OCI-LY7 (cell line): ENCODE measurements at regions not wholly inside any gene's neighbourhood (a gene's known extent, or its start where the extent isn't known, plus 50 kb on each side); places are given as distances from the start of the nearest gene placed in this dataset.

ENCODE experiments used
- BruUV-seq: library from RNA; stranded (reverse); fragments of 400-500 nt; replicated peaks from 2 replicates; lab custom pipeline; 2021; lab: Mats Ljungman, UMichigan
- CTCF ChIA-PET: fragments of 300-600 bp; sonication (Branson Sonifier 250); formaldehyde crosslinking; loops from one replicate; lab custom pipeline; 2022; ENCODE audit warnings: antibody characterized with exemption; ENCODE audit not compliant: unreplicated experiment; lab: Charles Lee
- POLR2A ChIA-PET: fragments of 300-600 bp; sonication (Branson Sonifier 250); formaldehyde crosslinking; loops from one replicate; lab custom pipeline; 2022; ENCODE audit warnings: antibody characterized with exemption; lab: Charles Lee
- DNase-seq: peaks from one replicate; pipeline ENCODE4 v3.0.0-alpha.2; 2015; ENCODE audit warnings: low spot score
- H2AFZ ChIP-seq: fragments of 200-600 bp; sonication (generic), shearing (Covaris generic); 2 replicates; pipeline ENCODE4 v1.6.1; 2014; ENCODE audit warnings: mild to moderate bottlenecking, antibody characterized with exemption, low read length, moderate library complexity
- H3K27ac ChIP-seq: fragments of 200-600 bp; sonication (generic); 2 replicates; pipeline ENCODE4 v1.5.1; 2014; ENCODE audit warnings: mixed run types, low read depth, mild to moderate bottlenecking, moderate library complexity, low read length, inconsistent platforms; ENCODE audit not compliant: poor library complexity, severe bottlenecking
- H3K36me3 ChIP-seq: fragments of 200-600 bp; sonication (generic); 2 replicates; pipeline ENCODE4 v1.6.1; 2014; ENCODE audit warnings: mild to moderate bottlenecking, antibody characterized with exemption, low read length, moderate library complexity, mixed read lengths; ENCODE audit not compliant: insufficient read depth
- H3K4me1 ChIP-seq: fragments of 200-600 bp; sonication (generic); 2 replicates; pipeline ENCODE4 v1.5.1; 2014; ENCODE audit warnings: mild to moderate bottlenecking, low read length; ENCODE audit not compliant: insufficient read depth, poor library complexity, severe bottlenecking
- H3K4me2 ChIP-seq: fragments of 200-600 bp; sonication (generic); 2 replicates; pipeline ENCODE4 v1.6.1; 2014; ENCODE audit warnings: mild to moderate bottlenecking, low read length
- H3K4me3 ChIP-seq: fragments of 200-600 bp; sonication (generic); 2 replicates; pipeline ENCODE4 v1.5.1; 2014; ENCODE audit warnings: mild to moderate bottlenecking, low read depth, low read length; ENCODE audit not compliant: poor library complexity, severe bottlenecking
- H3K79me2 ChIP-seq: fragments of 200-600 bp; sonication (generic); 2 replicates; pipeline ENCODE4 v1.6.1; 2016; ENCODE audit warnings: low read depth, mild to moderate bottlenecking, low read length, moderate library complexity, mixed read lengths; ENCODE audit not compliant: insufficient read depth
- H3K9me2 ChIP-seq: fragments of 200-600 bp; sonication (generic); 2 replicates; pipeline ENCODE4 v1.6.1; 2016; ENCODE audit warnings: mild to moderate bottlenecking, low read length, mixed read lengths; ENCODE audit not compliant: insufficient read depth
- H3K9me3 ChIP-seq: fragments of 200-600 bp; sonication (generic); 2 replicates; pipeline ENCODE4 v1.6.1; 2014; ENCODE audit warnings: mild to moderate bottlenecking, mixed run types, low read length, mixed read lengths
- H4K20me1 ChIP-seq: fragments of 200-600 bp; sonication (generic); 2 replicates; pipeline ENCODE4 v1.6.1; 2014; ENCODE audit warnings: mild to moderate bottlenecking, antibody characterized with exemption, low read length, moderate library complexity, mixed read lengths; ENCODE audit not compliant: insufficient read depth
- EZH2phosphoT487 ChIP-seq: fragments of 200-600 bp; sonication (generic); IDR thresholded peaks from 2 replicates; pipeline ENCODE4 v1.6.1; 2018; ENCODE audit warnings: low read depth, borderline replicate concordance, mild to moderate bottlenecking, mixed run types, antibody characterized with exemption, low read length, moderate library complexity, mixed read lengths
- intact Hi-C: fragments of 100-400 bp; cut with micrococcal nuclease; formaldehyde crosslinking; loops from one replicate; pipeline ENCODE4 v1.10.0; 2022; ENCODE audit not compliant: unreplicated experiment
- TF ChIP-seq, protein P1 (sequence below): fragments of 200-600 bp; sonication (generic); conservative IDR thresholded peaks from 2 replicates; pipeline ENCODE4 v1.5.1; 2014; ENCODE audit warnings: mild to moderate bottlenecking, antibody characterized with exemption, low read length, moderate library complexity, mixed read lengths

DNA sequence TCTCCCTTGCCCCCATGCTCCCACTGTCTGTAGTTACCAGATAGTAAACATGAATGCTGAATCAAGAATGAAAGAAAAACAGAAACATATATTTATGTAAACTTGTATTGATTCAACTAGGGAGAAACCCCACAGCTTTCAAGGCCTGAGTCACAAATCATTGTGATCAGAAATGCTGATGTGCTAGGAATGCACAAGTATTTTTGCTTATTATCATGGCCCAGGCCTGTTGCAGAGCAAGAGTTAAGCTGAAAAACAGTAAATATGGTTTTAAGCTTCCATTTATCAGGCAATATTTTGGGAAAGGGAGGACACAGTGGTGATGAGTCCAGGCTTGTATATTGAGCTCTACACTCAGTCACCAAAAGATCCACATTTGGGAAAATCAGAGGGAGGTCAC, 669.6 kb downstream of the DIAPH3 start:
- Histone ChIP-seq H3K9me3 (no peaks in the 10 kb centered on the region), H4K20me1 (no peaks in the 10 kb centered on the region), H3K27ac (no peak overlapping the region), H3K4me3 (no peak overlapping the region), H3K79me2 (no peaks in the 10 kb centered on the region), H3K4me2 (no peak overlapping the region), H3K36me3 (no peaks in the 10 kb centered on the region), H3K4me1 (no peaks in the 10 kb centered on the region), H2AFZ (no peak overlapping the region), H3K9me2 (no peaks in the 10 kb centered on the region)
- CTCF ChIA-PET = no interaction called here
- intact Hi-C loops = no loop called here
- TF ChIP-seq EZH2phosphoT487 = no peak
- TF ChIP-seq, protein P1, sequence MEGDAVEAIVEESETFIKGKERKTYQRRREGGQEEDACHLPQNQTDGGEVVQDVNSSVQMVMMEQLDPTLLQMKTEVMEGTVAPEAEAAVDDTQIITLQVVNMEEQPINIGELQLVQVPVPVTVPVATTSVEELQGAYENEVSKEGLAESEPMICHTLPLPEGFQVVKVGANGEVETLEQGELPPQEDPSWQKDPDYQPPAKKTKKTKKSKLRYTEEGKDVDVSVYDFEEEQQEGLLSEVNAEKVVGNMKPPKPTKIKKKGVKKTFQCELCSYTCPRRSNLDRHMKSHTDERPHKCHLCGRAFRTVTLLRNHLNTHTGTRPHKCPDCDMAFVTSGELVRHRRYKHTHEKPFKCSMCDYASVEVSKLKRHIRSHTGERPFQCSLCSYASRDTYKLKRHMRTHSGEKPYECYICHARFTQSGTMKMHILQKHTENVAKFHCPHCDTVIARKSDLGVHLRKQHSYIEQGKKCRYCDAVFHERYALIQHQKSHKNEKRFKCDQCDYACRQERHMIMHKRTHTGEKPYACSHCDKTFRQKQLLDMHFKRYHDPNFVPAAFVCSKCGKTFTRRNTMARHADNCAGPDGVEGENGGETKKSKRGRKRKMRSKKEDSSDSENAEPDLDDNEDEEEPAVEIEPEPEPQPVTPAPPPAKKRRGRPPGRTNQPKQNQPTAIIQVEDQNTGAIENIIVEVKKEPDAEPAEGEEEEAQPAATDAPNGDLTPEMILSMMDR = no peak
- DNase-seq = no peak
- no TSS peak for BruUV-seq
- POLR2A ChIA-PET = interaction anchor here (0.6 kb wide), 1 partner anchor 1806 kb away, joined by 4 read pairs; no protein-coding TSS in a partner anchor

DNA sequence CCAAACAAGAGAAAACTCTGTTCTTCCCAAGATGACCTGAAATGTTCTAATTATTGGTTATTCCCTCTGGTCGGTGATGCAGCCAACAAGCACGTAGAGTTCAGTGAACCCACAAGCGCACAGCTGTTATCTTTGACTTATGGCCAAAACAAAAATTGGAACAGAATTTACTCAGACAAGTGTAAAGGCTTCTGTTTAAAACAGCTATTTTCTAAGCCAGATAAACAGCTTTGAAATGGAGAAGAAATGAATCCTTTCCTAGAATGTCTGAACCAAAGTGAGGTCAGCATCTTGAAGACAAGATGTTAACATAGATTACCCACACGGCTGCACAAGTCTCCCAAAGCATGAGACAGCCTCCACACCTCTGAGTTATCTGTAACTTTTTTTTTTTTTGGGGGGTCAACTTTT, 669.2 kb downstream of the DIAPH3 start:
- Histone ChIP-seq H3K4me1 (no peaks in the 10 kb centered on the region), H3K36me3 (no peaks in the 10 kb centered on the region), H4K20me1 (no peaks in the 10 kb centered on the region), H3K27ac (no peak overlapping the region), H3K4me2 (no peak overlapping the region), H2AFZ (no peak overlapping the region), H3K9me2 (no peaks in the 10 kb centered on the region), H3K79me2 (no peaks in the 10 kb centered on the region), H3K9me3 (no peaks in the 10 kb centered on the region), H3K4me3 (no peak overlapping the region)
- no peak for DNase-seq
- ChIA-PET POLR2A (interaction anchor here (0.6 kb wide), 1 partner anchor 1806 kb away, joined by 4 read pairs; no protein-coding TSS in a partner anchor), CTCF (no interaction called here)
- no peak for TF ChIP-seq EZH2phosphoT487
- TF ChIP-seq, protein P1 = no peak
- no TSS peak for BruUV-seq
- intact Hi-C loops = no loop called here

DNA sequence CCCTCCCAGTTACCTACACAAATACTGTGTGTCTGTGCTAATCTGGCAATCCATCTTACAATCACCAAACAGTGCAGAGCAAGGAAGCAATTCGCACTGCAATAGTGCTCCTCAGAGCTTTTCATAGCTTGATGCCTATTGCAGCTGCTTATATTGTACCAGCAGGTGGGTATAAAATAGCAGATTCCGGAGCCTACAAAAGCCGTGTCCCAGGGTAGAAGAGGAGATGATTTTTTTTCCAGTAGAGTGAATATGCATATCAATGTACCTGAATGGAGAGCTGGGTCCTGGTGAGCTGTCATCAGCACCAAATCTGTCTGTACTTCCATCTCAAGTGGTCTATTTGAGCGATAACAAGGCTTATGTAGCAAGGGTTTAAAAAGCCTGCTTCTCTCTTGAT, 668.4 kb downstream of the DIAPH3 start:
- BruUV-seq = no TSS peak
- Histone ChIP-seq H3K27ac (no peak overlapping the region), H3K4me1 (no peaks in the 10 kb centered on the region), H3K4me3 (no peak overlapping the region), H4K20me1 (no peaks in the 10 kb centered on the region), H3K9me2 (no peaks in the 10 kb centered on the region), H3K36me3 (no peaks in the 10 kb centered on the region), H3K9me3 (no peaks in the 10 kb centered on the region), H3K4me2 (no peak overlapping the region), H2AFZ (no peak overlapping the region), H3K79me2 (no peaks in the 10 kb centered on the region)
- intact Hi-C loops = no loop called here
- TF ChIP-seq EZH2phosphoT487 = no peak
- TF ChIP-seq, protein P1 = no peak
- ChIA-PET POLR2A (interaction anchor here (0.6 kb wide), 1 partner anchor 866 kb away, joined by 3 read pairs; no protein-coding TSS in a partner anchor), CTCF (no interaction called here)
- DNase-seq = no peak
